ENCODE measurements at regions not wholly inside any gene's neighbourhood (a gene's known extent, or its start where the extent isn't known, plus 50 kb on each side); places are given as distances from the start of the nearest gene placed in this dataset.

DNA sequence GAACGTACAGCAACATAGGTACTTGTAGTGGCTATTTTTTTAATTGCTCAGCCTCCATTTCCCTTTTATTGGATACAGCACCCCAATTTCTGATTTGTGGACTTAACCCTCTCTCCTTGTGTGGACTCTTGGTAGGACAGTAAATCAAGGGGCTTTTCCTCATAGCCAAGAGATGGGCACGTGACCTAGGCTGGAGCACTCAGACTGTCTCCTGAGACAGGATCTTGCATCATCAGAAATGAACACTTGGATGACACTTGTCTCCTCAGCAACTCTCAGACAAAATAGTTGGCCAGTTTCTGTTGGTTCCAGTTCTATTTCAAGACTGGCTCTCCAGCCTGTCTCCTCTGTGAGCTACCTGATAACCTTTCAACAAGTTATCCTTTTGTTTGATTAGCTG, 112.9 kb upstream of the ZNF678 start:
- H3K27me3 ChIP-seq (ENCODE audit: control insufficient read depth in 1 of 2, insufficient read depth in 2 of 2, low read length in 2 of 2): peaks cover 6 to 13% of the 10 kb centered on the region in 2 donors
- H3K4me1 ChIP-seq (ENCODE audit: control insufficient read depth, insufficient read depth, low read length): no peaks in the 10 kb centered on the region
- H3K36me3 ChIP-seq (ENCODE audit: control insufficient read depth in 2 of 2, insufficient read depth in 2 of 2, low read length in 2 of 2): no peaks in the 10 kb centered on the region
- H3K4me3 ChIP-seq (ENCODE audit: low read length in 2 of 2): no peak overlapping the region
- no peak overlapping the region for H3K9ac ChIP-seq (ENCODE audit: low read length in 2 of 2)
- no peak overlapping the region for H3K27ac ChIP-seq (ENCODE audit: low read length)
- H3K9me3 ChIP-seq (ENCODE audit: control insufficient read depth in 2 of 2, low read length in 2 of 2): no peaks in the 10 kb centered on the region

DNA sequence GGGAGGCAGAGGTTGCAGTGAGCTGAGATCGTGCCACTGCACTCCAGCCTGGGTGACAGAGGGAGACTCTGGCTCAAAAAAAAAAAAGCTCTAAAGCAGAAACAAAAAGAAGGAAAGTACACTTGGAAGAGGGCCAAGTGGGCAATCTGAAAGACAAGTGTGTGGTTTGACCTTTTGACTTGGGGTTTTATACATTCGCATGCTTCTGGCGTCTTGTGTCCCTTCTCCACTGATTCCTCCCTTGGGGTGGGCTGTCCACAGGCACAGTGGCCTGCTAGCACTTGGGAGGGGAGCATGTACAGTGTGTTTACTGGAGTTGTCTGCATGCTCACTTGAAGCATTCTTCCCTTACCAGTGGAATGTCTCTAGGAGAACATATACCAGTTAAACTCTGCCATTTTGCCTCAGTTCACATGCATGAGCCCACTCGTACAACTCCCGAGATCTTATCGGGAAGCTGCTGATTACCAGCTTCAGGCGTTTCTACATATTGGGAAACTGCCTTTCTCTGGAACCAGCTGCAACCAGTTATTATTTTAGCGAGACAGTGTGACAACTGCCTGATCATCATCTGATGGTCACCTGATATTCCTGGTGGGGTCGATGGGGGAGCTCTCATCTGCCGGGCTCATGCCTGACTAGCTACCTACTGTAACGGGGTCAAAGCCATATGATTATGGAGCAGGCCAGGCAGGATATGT, 113.5 kb upstream of the ZNF678 start:
- Histone ChIP-seq H3K9me3 (ENCODE audit: control insufficient read depth in 2 of 2, low read length in 2 of 2) (no peaks in the 10 kb centered on the region), H3K27me3 (ENCODE audit: control insufficient read depth in 1 of 2, insufficient read depth in 2 of 2, low read length in 2 of 2) (peaks cover 6 to 13% of the 10 kb centered on the region in 2 donors), H3K27ac (ENCODE audit: low read length) (no peak overlapping the region), H3K4me1 (ENCODE audit: control insufficient read depth, insufficient read depth, low read length) (no peaks in the 10 kb centered on the region), H3K36me3 (ENCODE audit: control insufficient read depth in 2 of 2, insufficient read depth in 2 of 2, low read length in 2 of 2) (no peaks in the 10 kb centered on the region), H3K9ac (ENCODE audit: low read length in 2 of 2) (no peak overlapping the region), H3K4me3 (ENCODE audit: low read length in 2 of 2) (no peak overlapping the region)

- no peak overlapping the region for H3K9ac ChIP-seq (ENCODE audit: low read length in 2 of 2)
- no peak overlapping the region for H3K4me3 ChIP-seq (ENCODE audit: low read length in 2 of 2)
- H3K36me3 ChIP-seq (ENCODE audit: control insufficient read depth in 2 of 2, insufficient read depth in 2 of 2, low read length in 2 of 2): no peaks in the 10 kb centered on the region
- no peak overlapping the region for H3K27ac ChIP-seq (ENCODE audit: low read length)
- H3K9me3 ChIP-seq (ENCODE audit: control insufficient read depth in 2 of 2, low read length in 2 of 2): no peaks in the 10 kb centered on the region
- H3K4me1 ChIP-seq (ENCODE audit: control insufficient read depth, insufficient read depth, low read length): no peaks in the 10 kb centered on the region
- H3K27me3 ChIP-seq (ENCODE audit: control insufficient read depth in 1 of 2, insufficient read depth in 2 of 2, low read length in 2 of 2): peaks cover 6 to 11% of the 10 kb centered on the region in 2 donors
These were observed 114.3 kb upstream of the ZNF678 start for GRCh38 chr1:227449051-227449450.

DNA sequence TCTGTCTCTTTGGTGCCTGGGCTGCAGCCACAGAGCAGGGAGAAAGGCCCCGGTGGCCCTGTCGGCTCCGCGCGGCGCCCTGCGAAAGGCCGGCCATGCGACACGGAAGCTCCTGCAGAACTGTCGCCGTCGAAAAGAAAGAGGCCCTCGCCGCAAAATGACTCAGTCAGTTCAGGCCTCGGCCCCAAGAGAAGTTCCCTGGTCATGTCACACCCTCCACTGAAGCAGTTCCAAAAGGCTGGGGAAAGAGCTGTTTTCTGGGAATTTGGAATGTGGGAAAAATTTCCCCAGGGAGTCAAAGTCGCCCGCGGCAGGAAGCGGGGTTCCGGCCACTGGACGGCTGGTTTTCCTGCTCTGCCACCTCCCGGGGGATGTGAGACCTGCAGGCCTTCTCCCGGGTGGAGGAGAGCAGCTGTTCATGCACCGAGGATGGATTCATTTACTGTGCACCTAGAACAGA, 115.8 kb upstream of the ZNF678 start:
- Histone ChIP-seq H3K9ac (ENCODE audit: low read length in 2 of 2) (no peak overlapping the region), H3K27ac (ENCODE audit: low read length) (no peak overlapping the region), H3K9me3 (ENCODE audit: control insufficient read depth in 2 of 2, low read length in 2 of 2) (no peaks in the 10 kb centered on the region), H3K4me1 (ENCODE audit: control insufficient read depth, insufficient read depth, low read length) (no peaks in the 10 kb centered on the region), H3K4me3 (ENCODE audit: low read length in 2 of 2) (peak overlapping the region in 1 of 2 donors; percentile 3), H3K27me3 (ENCODE audit: control insufficient read depth in 1 of 2, insufficient read depth in 2 of 2, low read length in 2 of 2) (peaks cover 5 to 6% of the 10 kb centered on the region in 2 donors), H3K36me3 (ENCODE audit: control insufficient read depth in 2 of 2, insufficient read depth in 2 of 2, low read length in 2 of 2) (no peaks in the 10 kb centered on the region)

DNA sequence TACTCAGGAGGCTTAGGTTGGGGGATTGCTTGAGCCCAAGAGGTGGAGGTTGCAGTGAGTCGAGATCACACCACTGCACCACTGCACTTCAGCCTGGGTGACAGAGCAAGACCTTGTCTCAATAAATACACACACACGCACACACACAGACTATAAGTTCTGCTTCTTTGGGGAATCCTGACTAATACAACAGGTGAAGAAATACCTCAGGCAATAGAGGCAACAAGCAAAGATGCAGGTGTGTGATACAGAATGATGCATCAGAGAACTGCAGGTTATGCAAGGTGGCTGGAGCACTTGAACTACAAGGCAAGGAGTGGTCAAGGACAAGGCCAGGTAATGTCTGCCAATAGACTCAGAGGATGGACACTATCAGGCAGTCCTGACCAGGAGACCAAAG, 117.6 kb upstream of the ZNF678 start:
- Histone ChIP-seq H3K4me1 (ENCODE audit: control insufficient read depth, insufficient read depth, low read length) (no peaks in the 10 kb centered on the region), H3K4me3 (ENCODE audit: low read length in 2 of 2) (no peak overlapping the region), H3K9me3 (ENCODE audit: control insufficient read depth in 2 of 2, low read length in 2 of 2) (no peaks in the 10 kb centered on the region), H3K27ac (ENCODE audit: low read length) (no peak overlapping the region), H3K27me3 (ENCODE audit: control insufficient read depth in 1 of 2, insufficient read depth in 2 of 2, low read length in 2 of 2) (peaks cover 6% of the 10 kb centered on the region in 2 donors), H3K36me3 (ENCODE audit: control insufficient read depth in 2 of 2, insufficient read depth in 2 of 2, low read length in 2 of 2) (no peaks in the 10 kb centered on the region), H3K9ac (ENCODE audit: low read length in 2 of 2) (no peak overlapping the region)

DNA sequence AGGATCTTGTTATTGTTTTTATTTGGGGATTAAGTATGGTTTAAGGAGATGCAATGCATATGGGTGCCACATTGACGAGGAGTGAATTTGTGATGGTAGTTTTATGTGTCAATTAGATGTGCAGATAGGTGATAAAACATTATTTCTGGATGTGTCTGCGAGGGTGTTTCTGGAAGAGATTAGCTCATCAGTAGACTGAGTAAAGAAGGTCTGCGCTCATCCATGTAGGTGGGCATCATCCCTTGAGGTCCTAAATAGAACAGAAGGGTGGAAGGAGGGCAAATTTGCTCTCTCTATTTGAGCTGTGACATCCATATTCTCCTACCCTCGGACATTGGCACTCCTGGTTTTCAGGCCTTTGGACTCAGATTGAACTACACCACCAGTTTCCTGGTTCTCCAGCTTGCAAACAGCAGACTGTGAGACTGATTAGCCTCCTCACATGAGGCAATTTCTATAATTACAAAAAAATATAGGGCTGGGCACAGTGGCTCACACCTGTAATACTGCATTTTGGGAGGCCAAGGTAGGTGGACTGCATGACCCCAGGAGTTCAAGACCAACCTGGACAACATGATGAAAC, 118.2 kb upstream of the ZNF678 start:
- H3K4me1 ChIP-seq (ENCODE audit: control insufficient read depth, insufficient read depth, low read length): no peaks in the 10 kb centered on the region
- H3K27me3 ChIP-seq (ENCODE audit: control insufficient read depth in 1 of 2, insufficient read depth in 2 of 2, low read length in 2 of 2): peaks cover 6% of the 10 kb centered on the region in 2 donors
- H3K4me3 ChIP-seq (ENCODE audit: low read length in 2 of 2): no peak overlapping the region
- H3K9ac ChIP-seq (ENCODE audit: low read length in 2 of 2): no peak overlapping the region
- H3K9me3 ChIP-seq (ENCODE audit: control insufficient read depth in 2 of 2, low read length in 2 of 2): no peaks in the 10 kb centered on the region
- H3K36me3 ChIP-seq (ENCODE audit: control insufficient read depth in 2 of 2, insufficient read depth in 2 of 2, low read length in 2 of 2): no peaks in the 10 kb centered on the region
- H3K27ac ChIP-seq (ENCODE audit: low read length): no peak overlapping the region

DNA sequence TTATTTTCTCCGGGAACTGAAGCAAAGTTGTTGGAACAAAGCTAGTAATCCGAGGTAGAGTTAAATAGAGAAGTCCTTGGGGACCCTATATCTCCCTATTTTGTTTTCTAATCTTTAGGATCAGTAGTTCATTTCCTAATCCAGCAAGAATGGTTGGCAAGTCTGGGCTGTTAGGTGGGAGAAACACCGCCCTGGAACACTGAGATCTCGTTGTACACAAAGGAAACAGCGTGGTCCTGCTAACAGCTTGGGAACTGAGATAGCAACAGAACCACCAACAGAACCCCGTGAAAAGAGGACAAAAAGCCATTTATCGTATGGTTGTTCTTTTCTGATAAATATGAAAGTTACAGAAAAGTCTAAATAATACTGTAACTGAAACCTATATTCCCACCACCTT, 121.9 kb upstream of the CDC42BPA start:
- Histone ChIP-seq H3K36me3 (ENCODE audit: control insufficient read depth in 2 of 2, insufficient read depth in 2 of 2, low read length in 2 of 2) (no peaks in the 10 kb centered on the region), H3K9me3 (ENCODE audit: control insufficient read depth in 2 of 2, low read length in 2 of 2) (no peaks in the 10 kb centered on the region), H3K27me3 (ENCODE audit: control insufficient read depth in 1 of 2, insufficient read depth in 2 of 2, low read length in 2 of 2) (peaks cover 2% of the 10 kb centered on the region in 2 donors), H3K27ac (ENCODE audit: low read length) (no peak overlapping the region), H3K9ac (ENCODE audit: low read length in 2 of 2) (no peak overlapping the region), H3K4me1 (ENCODE audit: control insufficient read depth, insufficient read depth, low read length) (peaks cover 2% of the 10 kb centered on the region), H3K4me3 (ENCODE audit: low read length in 2 of 2) (no peak overlapping the region)

- H3K4me1 ChIP-seq (ENCODE audit: control insufficient read depth, insufficient read depth, low read length): peaks cover 2% of the 10 kb centered on the region
- no peak overlapping the region for H3K27ac ChIP-seq (ENCODE audit: low read length)
- H3K36me3 ChIP-seq (ENCODE audit: control insufficient read depth in 2 of 2, insufficient read depth in 2 of 2, low read length in 2 of 2): no peaks in the 10 kb centered on the region
- peak overlapping the region; percentile 50 to 62 for H3K9ac ChIP-seq (ENCODE audit: low read length in 2 of 2)
- H3K4me3 ChIP-seq (ENCODE audit: low read length in 2 of 2): peak overlapping the region; percentile 74 to 83
- peaks cover 2% of the 10 kb centered on the region in 2 donors for H3K27me3 ChIP-seq (ENCODE audit: control insufficient read depth in 1 of 2, insufficient read depth in 2 of 2, low read length in 2 of 2)
- H3K9me3 ChIP-seq (ENCODE audit: control insufficient read depth in 2 of 2, low read length in 2 of 2): no peaks in the 10 kb centered on the region
These were observed 119.3 kb upstream of the CDC42BPA start for GRCh38 chr1:227437495-227438008.

DNA sequence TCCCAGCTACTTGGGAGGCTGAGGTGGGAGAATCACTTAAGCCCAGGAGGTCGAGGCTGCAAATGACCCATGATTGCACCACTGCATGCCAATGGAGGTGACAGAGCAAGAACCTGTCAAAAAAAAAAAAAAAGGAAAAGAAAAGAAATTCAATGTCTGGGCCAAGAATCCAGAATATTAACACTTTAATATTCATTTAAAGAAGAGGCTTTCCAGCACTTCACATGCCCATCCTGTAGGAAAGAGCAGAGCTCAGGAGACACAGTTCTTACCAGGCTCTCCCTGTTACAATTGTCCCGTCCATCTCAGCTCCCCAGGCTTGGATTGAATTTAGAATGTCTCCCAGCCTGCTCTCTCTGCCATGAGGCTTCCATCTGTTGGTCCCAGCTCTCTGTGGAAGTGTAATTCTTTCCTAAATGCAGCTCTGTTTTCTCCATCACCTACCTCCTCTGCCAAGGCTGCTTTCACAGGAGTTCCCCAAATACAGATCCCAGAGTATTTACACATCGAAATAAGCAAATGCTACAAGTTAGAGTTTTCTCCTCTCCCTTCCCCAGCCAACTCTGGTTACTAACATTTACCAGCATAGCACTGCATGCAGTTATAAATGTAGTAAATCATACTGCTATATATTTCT, 116.6 kb upstream of the CDC42BPA start:
- Histone ChIP-seq H3K36me3 (ENCODE audit: control insufficient read depth in 2 of 2, insufficient read depth in 2 of 2, low read length in 2 of 2) (no peaks in the 10 kb centered on the region), H3K9me3 (ENCODE audit: control insufficient read depth in 2 of 2, low read length in 2 of 2) (no peaks in the 10 kb centered on the region), H3K27me3 (ENCODE audit: control insufficient read depth in 1 of 2, insufficient read depth in 2 of 2, low read length in 2 of 2) (peaks cover 0 to 2% of the 10 kb centered on the region in 2 donors), H3K27ac (ENCODE audit: low read length) (no peak overlapping the region), H3K4me3 (ENCODE audit: low read length in 2 of 2) (no peak overlapping the region), H3K9ac (ENCODE audit: low read length in 2 of 2) (no peak overlapping the region), H3K4me1 (ENCODE audit: control insufficient read depth, insufficient read depth, low read length) (peaks cover 7% of the 10 kb centered on the region)

DNA sequence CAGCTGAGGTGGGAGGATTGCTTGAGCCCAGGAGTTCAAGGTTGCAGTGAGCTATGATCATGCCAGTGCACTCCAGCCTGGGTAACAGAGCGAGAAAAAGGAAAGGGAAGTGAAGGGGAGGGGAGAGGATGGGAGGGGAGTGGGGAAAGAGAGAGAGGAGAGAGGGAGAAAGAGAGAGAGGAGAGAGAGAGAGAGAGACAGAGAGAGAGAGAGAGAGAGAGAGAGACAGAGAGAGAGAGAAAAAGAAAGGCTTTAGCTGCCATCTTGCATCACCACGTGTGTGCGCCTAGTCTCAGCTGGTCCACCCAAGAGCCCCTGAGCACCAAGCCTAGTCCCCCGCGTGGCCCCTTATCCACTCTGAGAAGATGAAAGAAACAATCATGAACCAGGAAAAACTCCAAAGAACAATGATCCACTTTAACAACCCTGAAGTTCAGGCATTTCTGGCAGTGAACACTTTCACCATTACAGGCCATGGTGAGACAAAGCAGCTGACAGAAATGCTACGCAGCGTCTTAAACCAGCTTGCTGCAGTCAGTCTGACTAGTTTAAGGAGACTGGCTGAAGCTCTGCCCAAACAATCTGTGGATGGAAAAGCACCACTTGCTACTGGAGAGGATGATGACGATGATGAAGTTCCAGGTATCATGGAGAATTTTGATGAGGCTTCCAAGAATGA, 115.5 kb upstream of the CDC42BPA start:
- Histone ChIP-seq H3K9me3 (ENCODE audit: control insufficient read depth in 2 of 2, low read length in 2 of 2) (no peaks in the 10 kb centered on the region), H3K4me1 (ENCODE audit: control insufficient read depth, insufficient read depth, low read length) (peaks cover 9% of the 10 kb centered on the region), H3K4me3 (ENCODE audit: low read length in 2 of 2) (no peak overlapping the region), H3K27ac (ENCODE audit: low read length) (no peak overlapping the region), H3K36me3 (ENCODE audit: control insufficient read depth in 2 of 2, insufficient read depth in 2 of 2, low read length in 2 of 2) (no peaks in the 10 kb centered on the region), H3K27me3 (ENCODE audit: control insufficient read depth in 1 of 2, insufficient read depth in 2 of 2, low read length in 2 of 2) (no peaks in the 10 kb centered on the region), H3K9ac (ENCODE audit: low read length in 2 of 2) (no peak overlapping the region)
